ENCODE measurements at regions not wholly inside any gene's neighbourhood (a gene's known extent, or its start where the extent isn't known, plus 50 kb on each side); places are given as distances from the start of the nearest gene placed in this dataset.

- TF ChIP-seq, protein P1, sequence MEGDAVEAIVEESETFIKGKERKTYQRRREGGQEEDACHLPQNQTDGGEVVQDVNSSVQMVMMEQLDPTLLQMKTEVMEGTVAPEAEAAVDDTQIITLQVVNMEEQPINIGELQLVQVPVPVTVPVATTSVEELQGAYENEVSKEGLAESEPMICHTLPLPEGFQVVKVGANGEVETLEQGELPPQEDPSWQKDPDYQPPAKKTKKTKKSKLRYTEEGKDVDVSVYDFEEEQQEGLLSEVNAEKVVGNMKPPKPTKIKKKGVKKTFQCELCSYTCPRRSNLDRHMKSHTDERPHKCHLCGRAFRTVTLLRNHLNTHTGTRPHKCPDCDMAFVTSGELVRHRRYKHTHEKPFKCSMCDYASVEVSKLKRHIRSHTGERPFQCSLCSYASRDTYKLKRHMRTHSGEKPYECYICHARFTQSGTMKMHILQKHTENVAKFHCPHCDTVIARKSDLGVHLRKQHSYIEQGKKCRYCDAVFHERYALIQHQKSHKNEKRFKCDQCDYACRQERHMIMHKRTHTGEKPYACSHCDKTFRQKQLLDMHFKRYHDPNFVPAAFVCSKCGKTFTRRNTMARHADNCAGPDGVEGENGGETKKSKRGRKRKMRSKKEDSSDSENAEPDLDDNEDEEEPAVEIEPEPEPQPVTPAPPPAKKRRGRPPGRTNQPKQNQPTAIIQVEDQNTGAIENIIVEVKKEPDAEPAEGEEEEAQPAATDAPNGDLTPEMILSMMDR (IDR thresholded peaks at IDR 0.05; ENCODE audit: low read depth, low read length), result no peak
- Histone ChIP-seq H3K27ac (no peak overlapping the region), H3K9me3 (ENCODE audit: severe bottlenecking) (no peaks in the 10 kb centered on the region), H3K36me3 (no peaks in the 10 kb centered on the region), H3K4me3 (ENCODE audit: low read depth, low read length) (no peak overlapping the region), H3K27me3 (ENCODE audit: insufficient read depth, low read depth, severe bottlenecking) (no peaks in the 10 kb centered on the region)
- DNase-seq, result no peak
Measured at GRCh38 chr3:180316321-180316720, 279.6 kb upstream of the PEX5L start.

DNA sequence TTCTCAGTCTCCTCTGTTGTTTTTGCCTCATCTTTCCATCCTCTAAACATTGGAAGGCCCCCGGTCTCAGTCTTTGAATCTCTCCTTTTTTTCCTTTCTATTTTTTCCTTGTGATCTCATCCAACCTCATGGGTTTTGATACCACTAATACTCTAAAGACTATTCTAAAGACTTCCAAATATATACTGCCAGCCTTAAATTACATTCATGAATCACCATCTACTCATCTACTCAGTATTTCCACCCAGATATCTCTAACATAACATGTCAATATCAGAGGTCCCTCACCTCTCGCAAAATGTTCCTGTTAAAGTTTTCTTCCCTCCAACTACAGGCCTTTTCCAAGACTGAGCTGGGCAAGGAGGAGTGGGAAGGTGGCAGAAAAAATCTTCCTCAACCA, 282.5 kb upstream of the TTC14 start:
- H3K27ac ChIP-seq, result no peak overlapping the region
- no peaks in the 10 kb centered on the region for H3K9me3 ChIP-seq (ENCODE audit: severe bottlenecking)
- no peak overlapping the region for H3K4me3 ChIP-seq (ENCODE audit: low read depth, low read length)
- TF ChIP-seq, protein P1 (IDR thresholded peaks at IDR 0.05; ENCODE audit: low read depth, low read length), result no peak
- no peak for DNase-seq
- H3K36me3 ChIP-seq, result no peaks in the 10 kb centered on the region
- no peaks in the 10 kb centered on the region for H3K27me3 ChIP-seq (ENCODE audit: insufficient read depth, low read depth, severe bottlenecking)

DNA sequence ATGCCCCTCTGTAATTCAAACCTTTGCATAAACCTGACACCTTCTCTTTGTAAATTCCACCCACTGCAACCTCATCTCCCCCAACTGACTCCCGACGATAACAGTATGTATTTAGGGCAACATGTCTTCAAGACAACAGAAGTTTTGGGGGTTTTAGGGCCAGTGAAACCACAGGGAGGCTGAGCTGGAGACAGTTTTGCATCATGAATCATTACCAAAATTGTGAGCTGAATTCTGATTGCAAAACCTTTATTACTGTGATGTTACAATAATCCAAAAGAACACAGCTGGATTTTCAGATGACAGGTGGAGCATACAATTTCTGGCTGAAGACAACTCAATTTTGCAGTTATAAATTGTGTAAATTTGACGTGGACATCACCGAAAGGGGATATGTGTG, 281.3 kb upstream of the TTC14 start:
- Histone ChIP-seq H3K27ac (no peak overlapping the region), H3K4me3 (ENCODE audit: low read depth, low read length) (no peak overlapping the region), H3K9me3 (ENCODE audit: severe bottlenecking) (no peaks in the 10 kb centered on the region), H3K36me3 (no peaks in the 10 kb centered on the region), H3K27me3 (ENCODE audit: insufficient read depth, low read depth, severe bottlenecking) (no peaks in the 10 kb centered on the region)
- TF ChIP-seq, protein P1 (IDR thresholded peaks at IDR 0.05; ENCODE audit: low read depth, low read length), result no peak
- DNase-seq, result no peak

DNA sequence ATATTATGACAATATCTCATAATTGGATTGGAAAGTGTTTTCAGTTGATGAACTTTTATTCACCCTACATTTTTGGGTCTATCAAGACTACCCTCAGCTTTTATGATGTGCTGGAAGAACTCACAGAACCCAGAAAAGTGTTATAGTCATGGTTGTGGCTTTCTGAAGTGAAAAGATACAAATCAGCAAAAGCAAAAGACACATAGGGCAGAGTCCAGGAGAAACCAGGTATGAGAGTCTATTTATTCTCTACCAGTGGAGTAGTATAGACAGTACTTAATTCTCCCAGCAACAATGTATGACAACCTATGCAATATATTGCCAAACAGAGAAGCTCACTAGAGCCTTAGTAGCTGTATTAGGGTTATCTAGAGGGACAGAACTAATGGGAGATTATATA, 280.4 kb upstream of the TTC14 start:
- H3K27me3 ChIP-seq (ENCODE audit: insufficient read depth, low read depth, severe bottlenecking), result no peaks in the 10 kb centered on the region

DNA sequence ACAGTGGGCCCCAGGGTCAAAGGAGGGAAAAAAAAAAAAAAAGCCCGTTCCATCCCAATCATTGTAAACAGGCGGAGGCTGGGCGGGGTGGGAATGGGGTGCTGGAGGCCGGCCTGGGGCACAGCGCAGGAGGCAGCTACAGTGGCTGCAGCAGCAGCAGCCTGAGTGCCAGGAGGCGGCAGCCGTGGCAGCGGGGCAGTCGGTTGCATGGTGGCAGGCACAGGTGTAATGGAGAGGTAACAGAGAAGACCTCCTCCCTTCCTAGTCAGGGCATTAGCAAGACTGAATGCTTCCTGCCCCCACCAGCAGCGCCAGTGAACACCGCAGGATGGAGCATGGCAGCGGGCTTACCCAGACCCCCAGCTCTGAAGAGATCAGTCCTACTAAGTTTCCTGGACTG, 279.1 kb upstream of the TTC14 start:
- Histone ChIP-seq H3K27me3 (ENCODE audit: insufficient read depth, low read depth, severe bottlenecking) (no peaks in the 10 kb centered on the region), H3K36me3 (no peaks in the 10 kb centered on the region), H3K4me3 (ENCODE audit: low read depth, low read length) (no peak overlapping the region), H3K27ac (no peak overlapping the region), H3K9me3 (ENCODE audit: severe bottlenecking) (no peaks in the 10 kb centered on the region)
- TF ChIP-seq, protein P1 (IDR thresholded peaks at IDR 0.05; ENCODE audit: low read depth, low read length), result no peak
- DNase-seq, result no peak

More for the DNA sequence above, 280.4 kb upstream of the TTC14 start:
- no peak for DNase-seq
- H3K9me3 ChIP-seq (ENCODE audit: severe bottlenecking), result no peaks in the 10 kb centered on the region
- TF ChIP-seq, protein P1 (IDR thresholded peaks at IDR 0.05; ENCODE audit: low read depth, low read length), result no peak
- no peaks in the 10 kb centered on the region for H3K36me3 ChIP-seq
- H3K4me3 ChIP-seq (ENCODE audit: low read depth, low read length), result no peak overlapping the region
- H3K27ac ChIP-seq, result no peak overlapping the region

DNA sequence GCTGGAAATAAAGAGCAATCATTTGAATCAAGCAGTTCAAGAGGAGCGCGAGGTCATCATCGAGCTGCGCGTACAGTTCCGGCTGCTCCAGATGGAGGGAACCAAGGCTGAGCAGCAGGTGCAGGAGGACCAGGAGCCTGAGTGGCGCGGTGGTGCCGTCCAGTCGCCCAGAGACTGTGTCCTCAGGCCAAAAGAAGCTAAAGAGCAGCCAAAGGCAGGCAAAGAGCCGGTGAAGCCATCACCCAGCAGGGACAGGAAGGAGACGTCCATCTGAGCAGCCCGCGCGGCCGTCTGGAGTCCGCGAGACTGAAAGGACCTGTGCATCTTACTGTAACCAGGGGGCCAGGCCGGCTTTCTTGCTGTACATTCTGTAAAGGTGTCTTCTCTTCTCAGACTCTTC, 277.2 kb upstream of the TTC14 start:
- DNase-seq, result no peak
- Histone ChIP-seq H3K27me3 (ENCODE audit: insufficient read depth, low read depth, severe bottlenecking) (no peaks in the 10 kb centered on the region), H3K27ac (no peak overlapping the region), H3K4me3 (ENCODE audit: low read depth, low read length) (no peak overlapping the region), H3K9me3 (ENCODE audit: severe bottlenecking) (no peaks in the 10 kb centered on the region), H3K36me3 (no peaks in the 10 kb centered on the region)
- TF ChIP-seq, protein P1 (IDR thresholded peaks at IDR 0.05; ENCODE audit: low read depth, low read length), result no peak

Measured in WERI-Rb-1 (cell line).